ENCODE measurements at regions not wholly inside any gene's neighbourhood (a gene's known extent, or its start where the extent isn't known, plus 50 kb on each side); places are given as distances from the start of the nearest gene placed in this dataset.
"Not testable (repeated sequence)": the region's sequence is repeated elsewhere in the genome, so short reads cannot be mapped to it uniquely, and the experiment has no call there.

- TF ChIP-seq OSR1 (CRISPR knock-in tag; IDR thresholded peaks at IDR 0.05); ZNF565 (CRISPR knock-in tag; conservative IDR thresholded peaks at IDR 0.05; ENCODE audit: low read depth); TCF4 (CRISPR knock-in tag; IDR thresholded peaks at IDR 0.05; ENCODE audit: borderline replicate concordance); RARB (CRISPR knock-in tag; IDR thresholded peaks at IDR 0.05): not testable (repeated sequence)
- TF ChIP-seq, protein P1, sequence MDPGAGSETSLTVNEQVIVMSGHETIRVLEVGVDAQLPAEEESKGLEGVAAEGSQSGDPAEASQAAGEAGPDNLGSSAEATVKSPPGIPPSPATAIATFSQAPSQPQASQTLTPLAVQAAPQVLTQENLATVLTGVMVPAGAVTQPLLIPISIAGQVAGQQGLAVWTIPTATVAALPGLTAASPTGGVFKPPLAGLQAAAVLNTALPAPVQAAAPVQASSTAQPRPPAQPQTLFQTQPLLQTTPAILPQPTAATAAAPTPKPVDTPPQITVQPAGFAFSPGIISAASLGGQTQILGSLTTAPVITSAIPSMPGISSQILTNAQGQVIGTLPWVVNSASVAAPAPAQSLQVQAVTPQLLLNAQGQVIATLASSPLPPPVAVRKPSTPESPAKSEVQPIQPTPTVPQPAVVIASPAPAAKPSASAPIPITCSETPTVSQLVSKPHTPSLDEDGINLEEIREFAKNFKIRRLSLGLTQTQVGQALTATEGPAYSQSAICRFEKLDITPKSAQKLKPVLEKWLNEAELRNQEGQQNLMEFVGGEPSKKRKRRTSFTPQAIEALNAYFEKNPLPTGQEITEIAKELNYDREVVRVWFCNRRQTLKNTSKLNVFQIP (CRISPR knock-in tag; IDR thresholded peaks at IDR 0.05; ENCODE audit: borderline replicate concordance, low read depth), result not testable (repeated sequence)
- TF ChIP-seq, protein P2, sequence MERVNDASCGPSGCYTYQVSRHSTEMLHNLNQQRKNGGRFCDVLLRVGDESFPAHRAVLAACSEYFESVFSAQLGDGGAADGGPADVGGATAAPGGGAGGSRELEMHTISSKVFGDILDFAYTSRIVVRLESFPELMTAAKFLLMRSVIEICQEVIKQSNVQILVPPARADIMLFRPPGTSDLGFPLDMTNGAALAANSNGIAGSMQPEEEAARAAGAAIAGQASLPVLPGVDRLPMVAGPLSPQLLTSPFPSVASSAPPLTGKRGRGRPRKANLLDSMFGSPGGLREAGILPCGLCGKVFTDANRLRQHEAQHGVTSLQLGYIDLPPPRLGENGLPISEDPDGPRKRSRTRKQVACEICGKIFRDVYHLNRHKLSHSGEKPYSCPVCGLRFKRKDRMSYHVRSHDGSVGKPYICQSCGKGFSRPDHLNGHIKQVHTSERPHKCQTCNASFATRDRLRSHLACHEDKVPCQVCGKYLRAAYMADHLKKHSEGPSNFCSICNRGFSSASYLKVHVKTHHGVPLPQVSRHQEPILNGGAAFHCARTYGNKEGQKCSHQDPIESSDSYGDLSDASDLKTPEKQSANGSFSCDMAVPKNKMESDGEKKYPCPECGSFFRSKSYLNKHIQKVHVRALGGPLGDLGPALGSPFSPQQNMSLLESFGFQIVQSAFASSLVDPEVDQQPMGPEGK (CRISPR knock-in tag; IDR thresholded peaks at IDR 0.05; ENCODE audit: borderline replicate concordance), result not testable (repeated sequence)
Measured at GRCh38 chr7:48860447-48860846, 63.9 kb upstream of the CDC14C start.

All from SK-N-SH treated with all-trans-retinoic acid at 6 μM for 48 hours (cell line).